Caco-2 (cell line): ENCODE measurements at regions not wholly inside any gene's neighbourhood (a gene's known extent, or its start where the extent isn't known, plus 50 kb on each side); places are given as distances from the start of the nearest gene placed in this dataset.

ENCODE experiments used
- BruUV-seq: library from RNA; stranded (reverse); fragments of 400-500 nt; replicated peaks from 2 replicates; lab custom pipeline; 2021; lab: Mats Ljungman, UMichigan
- CTCF ChIA-PET: fragments of 300-600 bp; sonication (Branson Sonifier 250); formaldehyde crosslinking; loops from one replicate; lab custom pipeline; 2022; ENCODE audit warnings: antibody characterized with exemption; lab: Charles Lee
- POLR2A ChIA-PET: fragments of 300-600 bp; sonication (Branson Sonifier 250); formaldehyde crosslinking; loops from one replicate; lab custom pipeline; 2022; ENCODE audit warnings: antibody characterized with exemption; lab: Charles Lee
- DNase-seq, 2 experiments: peaks; one replicate each; pipeline versions ENCODE4 v3.0.0 to v3.0.0-alpha.2; 2020 to 2022
- H3K27me3 ChIP-seq: replicated peaks from 2 replicates; pipeline ENCODE4 v1.6.0; 2011; ENCODE audit warnings: low read length; ENCODE audit not compliant: control insufficient read depth, insufficient read depth
- H3K36me3 ChIP-seq: 2 replicates; pipeline ENCODE4 v1.5.1; 2011; ENCODE audit warnings: low read length; ENCODE audit not compliant: control insufficient read depth, insufficient read depth
- H3K4me1 ChIP-seq: fragments of 250-450 bp; sonication (Bioruptor Pico); 2 replicates; pipeline ENCODE4 v1.5.1; 2020; ENCODE audit warnings: mild to moderate bottlenecking
- H3K4me3 ChIP-seq: 2 replicates; pipeline ENCODE4 v1.5.1; 2011; ENCODE audit warnings: low read depth, mild to moderate bottlenecking, control low read depth, low read length
- H3K9me3 ChIP-seq: fragments of 250-450 bp; sonication (Bioruptor Pico); 2 replicates; pipeline ENCODE4 v1.5.1; 2020; ENCODE audit warnings: mild to moderate bottlenecking, moderate library complexity
- H3K27ac Mint-ChIP-seq: one replicate; pipeline ENCODE4 v1.8.0; 2022; ENCODE audit warnings: mixed read lengths; ENCODE audit not compliant: unreplicated experiment
- H3K27me3 Mint-ChIP-seq: one replicate; pipeline ENCODE4 v1.8.0; 2022; ENCODE audit warnings: mixed read lengths; ENCODE audit not compliant: insufficient read depth, unreplicated experiment
- H3K36me3 Mint-ChIP-seq: one replicate; pipeline ENCODE4 v1.8.0; 2022; ENCODE audit warnings: mild to moderate bottlenecking, mixed read lengths; ENCODE audit not compliant: insufficient read depth, unreplicated experiment
- H3K4me1 Mint-ChIP-seq: one replicate; pipeline ENCODE4 v1.8.0; 2022; ENCODE audit warnings: low read depth, mixed read lengths; ENCODE audit not compliant: unreplicated experiment
- H3K4me3 Mint-ChIP-seq: one replicate; pipeline ENCODE4 v1.8.0; 2022; ENCODE audit warnings: mild to moderate bottlenecking, moderate library complexity, mixed read lengths; ENCODE audit not compliant: unreplicated experiment
- H3K9me3 Mint-ChIP-seq: one replicate; pipeline ENCODE4 v1.8.0; 2022; ENCODE audit warnings: mixed read lengths; ENCODE audit not compliant: unreplicated experiment
- intact Hi-C: fragments of 100-400 bp; cut with micrococcal nuclease; formaldehyde crosslinking; loops from one replicate; pipeline ENCODE4 v1.10.0; 2022; ENCODE audit not compliant: unreplicated experiment
- TF ChIP-seq, protein P1 (sequence below), 2 experiments: fragments of 200-600 bp in 1 of 2; IDR thresholded peaks; 1 replicate in 1 of 2; 2 replicates in 1 of 2; pipeline versions ENCODE4 v1.5.1 to v1.8.0; 2011 to 2022; ENCODE audit warnings: antibody characterized with exemption in 1 of 2, control low read depth in 1 of 2, inconsistent platforms in 1 of 2, low read depth in 1 of 2, low read length in 1 of 2, mild to moderate bottlenecking in 1 of 2, moderate library complexity in 1 of 2; ENCODE audit not compliant: insufficient read depth in 1 of 2, severe bottlenecking in 1 of 2, unreplicated experiment in 1 of 2

DNA sequence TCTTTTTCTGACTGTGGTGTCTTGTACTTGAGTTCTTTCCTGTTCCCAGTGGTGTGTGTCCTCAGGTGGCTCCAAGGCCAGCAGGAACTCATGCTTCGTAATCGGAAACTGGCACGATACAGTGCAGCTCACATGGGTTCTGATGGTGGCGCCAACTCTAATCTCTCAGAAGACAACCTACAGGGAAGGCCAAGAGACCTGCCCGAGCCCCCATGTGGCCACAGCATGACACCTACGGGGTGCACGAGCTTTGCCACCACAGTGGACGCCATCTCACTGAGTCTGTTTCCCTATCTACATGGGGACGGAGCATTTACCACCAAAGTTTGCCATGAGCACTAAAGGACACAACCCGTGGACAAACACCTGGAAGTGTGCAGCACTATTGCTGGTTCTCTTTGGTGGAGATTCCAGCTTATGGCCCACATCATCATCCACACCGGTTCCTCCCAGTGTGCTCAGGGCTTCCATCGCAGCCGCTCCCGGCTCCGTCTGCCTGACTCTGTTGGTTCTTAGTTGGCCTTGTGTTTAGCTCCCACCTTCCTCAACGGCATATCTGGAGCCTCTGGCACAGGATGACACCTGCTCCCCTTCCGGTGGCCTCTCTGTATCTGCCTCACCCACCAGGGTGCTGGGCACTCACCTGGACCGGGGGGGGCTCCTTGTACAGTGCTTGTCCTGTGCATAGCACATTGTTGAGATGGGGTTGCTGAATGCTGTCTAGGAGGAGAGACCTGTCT lies 586.6 kb upstream of the MKI67 start:
- TF ChIP-seq, protein P1, sequence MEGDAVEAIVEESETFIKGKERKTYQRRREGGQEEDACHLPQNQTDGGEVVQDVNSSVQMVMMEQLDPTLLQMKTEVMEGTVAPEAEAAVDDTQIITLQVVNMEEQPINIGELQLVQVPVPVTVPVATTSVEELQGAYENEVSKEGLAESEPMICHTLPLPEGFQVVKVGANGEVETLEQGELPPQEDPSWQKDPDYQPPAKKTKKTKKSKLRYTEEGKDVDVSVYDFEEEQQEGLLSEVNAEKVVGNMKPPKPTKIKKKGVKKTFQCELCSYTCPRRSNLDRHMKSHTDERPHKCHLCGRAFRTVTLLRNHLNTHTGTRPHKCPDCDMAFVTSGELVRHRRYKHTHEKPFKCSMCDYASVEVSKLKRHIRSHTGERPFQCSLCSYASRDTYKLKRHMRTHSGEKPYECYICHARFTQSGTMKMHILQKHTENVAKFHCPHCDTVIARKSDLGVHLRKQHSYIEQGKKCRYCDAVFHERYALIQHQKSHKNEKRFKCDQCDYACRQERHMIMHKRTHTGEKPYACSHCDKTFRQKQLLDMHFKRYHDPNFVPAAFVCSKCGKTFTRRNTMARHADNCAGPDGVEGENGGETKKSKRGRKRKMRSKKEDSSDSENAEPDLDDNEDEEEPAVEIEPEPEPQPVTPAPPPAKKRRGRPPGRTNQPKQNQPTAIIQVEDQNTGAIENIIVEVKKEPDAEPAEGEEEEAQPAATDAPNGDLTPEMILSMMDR (IDR thresholded peaks at IDR 0.05; ENCODE audit: insufficient read depth in 1 of 2, low read depth in 1 of 2, low read length in 1 of 2, severe bottlenecking in 1 of 2, unreplicated experiment in 1 of 2) = no peak
- no peaks in the 10 kb centered on the region for H3K36me3 ChIP-seq
- CTCF ChIA-PET = no interaction called here
- H3K4me1 Mint-ChIP-seq = no peaks in the 10 kb centered on the region
- no peak for DNase-seq
- POLR2A ChIA-PET = no interaction called here
- BruUV-seq = no TSS peak
- H3K4me3 Mint-ChIP-seq = no peak overlapping the region
- no peak overlapping the region for H3K27ac Mint-ChIP-seq
- no peak overlapping the region for H3K4me3 ChIP-seq
- no peaks in the 10 kb centered on the region for H3K9me3 ChIP-seq
- H3K36me3 Mint-ChIP-seq = no peaks in the 10 kb centered on the region
- H3K27me3 ChIP-seq = no peaks in the 10 kb centered on the region
- intact Hi-C loops = no loop called here
- no peaks in the 10 kb centered on the region for H3K4me1 ChIP-seq
- no peaks in the 10 kb centered on the region for H3K9me3 Mint-ChIP-seq
- H3K27me3 Mint-ChIP-seq = peaks cover 18% of the 10 kb centered on the region

DNA sequence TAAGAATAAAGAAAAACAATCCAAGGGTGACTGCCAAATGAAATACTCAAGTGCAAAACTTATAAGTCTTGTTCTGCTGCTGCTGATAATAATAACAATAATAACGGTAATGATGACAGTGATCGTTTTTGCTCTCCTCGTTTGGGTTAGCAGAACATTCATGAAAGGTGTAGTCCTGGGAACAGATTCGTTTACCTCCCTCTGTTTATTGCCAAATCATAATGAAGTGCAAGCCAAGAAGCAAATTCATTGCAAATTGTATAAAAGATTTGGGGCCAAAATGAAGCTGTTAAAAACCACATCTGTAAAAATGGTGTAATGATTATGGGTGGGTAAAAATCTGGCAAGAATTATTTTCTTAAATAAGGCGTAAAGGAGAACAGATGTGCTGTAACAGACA lies 587.2 kb upstream of the MKI67 start:
- H3K27me3 Mint-ChIP-seq = peaks cover 17% of the 10 kb centered on the region
- H3K27me3 ChIP-seq = no peaks in the 10 kb centered on the region
- CTCF ChIA-PET = no interaction called here
- H3K4me3 Mint-ChIP-seq = no peak overlapping the region
- POLR2A ChIA-PET = no interaction called here
- H3K4me1 ChIP-seq = no peaks in the 10 kb centered on the region
- no peak for DNase-seq
- no peaks in the 10 kb centered on the region for H3K36me3 Mint-ChIP-seq
- no TSS peak for BruUV-seq
- TF ChIP-seq, protein P1 (IDR thresholded peaks at IDR 0.05; ENCODE audit: insufficient read depth in 1 of 2, low read depth in 1 of 2, low read length in 1 of 2, severe bottlenecking in 1 of 2, unreplicated experiment in 1 of 2) = no peak
- no peak overlapping the region for H3K4me3 ChIP-seq
- H3K9me3 ChIP-seq = no peaks in the 10 kb centered on the region
- H3K4me1 Mint-ChIP-seq = no peaks in the 10 kb centered on the region
- H3K27ac Mint-ChIP-seq = no peak overlapping the region
- no peaks in the 10 kb centered on the region for H3K36me3 ChIP-seq
- H3K9me3 Mint-ChIP-seq = no peaks in the 10 kb centered on the region
- intact Hi-C loops = no loop called here

DNA sequence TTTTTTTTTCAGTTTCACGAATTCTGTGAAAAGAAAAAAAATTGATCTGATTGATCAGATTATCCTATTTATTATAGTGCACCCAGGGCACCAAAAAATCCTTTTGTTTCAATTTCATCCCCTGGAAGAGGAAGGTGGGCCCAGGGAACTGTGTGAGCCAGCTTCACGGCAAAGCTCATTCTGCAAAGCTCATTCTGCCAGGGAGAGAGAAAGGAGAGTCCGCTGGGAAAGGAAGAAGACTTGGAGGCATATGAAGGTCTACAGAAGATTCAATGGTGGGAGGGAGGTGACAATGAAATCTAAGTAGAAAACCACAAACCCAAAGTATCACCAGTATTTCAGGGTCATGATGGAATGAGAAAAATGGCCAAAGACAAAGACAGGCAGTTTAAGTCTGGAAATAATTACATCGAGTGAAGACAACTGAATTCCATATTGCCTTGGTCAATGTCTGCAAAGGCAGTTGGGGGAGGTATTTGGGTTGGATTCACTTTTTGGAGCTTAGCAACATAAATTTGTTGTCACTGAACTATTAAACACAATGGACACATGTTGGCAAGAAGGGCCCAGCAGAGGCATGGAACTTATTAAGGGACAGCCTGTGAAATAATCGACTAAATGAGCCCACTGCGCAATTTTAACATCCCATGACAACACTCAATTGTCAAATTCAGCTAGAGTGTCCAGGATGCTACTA lies 587.8 kb upstream of the MKI67 start:
- no peak for DNase-seq
- Mint-ChIP-seq H3K27ac (no peak overlapping the region), H3K9me3 (no peaks in the 10 kb centered on the region), H3K27me3 (peaks cover 15% of the 10 kb centered on the region), H3K4me1 (no peaks in the 10 kb centered on the region), H3K36me3 (no peaks in the 10 kb centered on the region), H3K4me3 (no peak overlapping the region)
- ChIA-PET POLR2A (no interaction called here), CTCF (no interaction called here)
- TF ChIP-seq, protein P1 (IDR thresholded peaks at IDR 0.05; ENCODE audit: insufficient read depth in 1 of 2, low read depth in 1 of 2, low read length in 1 of 2, severe bottlenecking in 1 of 2, unreplicated experiment in 1 of 2) = no peak
- H3K4me1 ChIP-seq = no peaks in the 10 kb centered on the region
- no peaks in the 10 kb centered on the region for H3K36me3 ChIP-seq
- intact Hi-C loops = no loop called here
- BruUV-seq = no TSS peak
- no peak overlapping the region for H3K4me3 ChIP-seq
- H3K9me3 ChIP-seq = no peaks in the 10 kb centered on the region
- no peaks in the 10 kb centered on the region for H3K27me3 ChIP-seq
